HepG2 (cell line): ENCODE measurements at regions not wholly inside any gene's neighbourhood (a gene's known extent, or its start where the extent isn't known, plus 50 kb on each side); places are given as distances from the start of the nearest gene placed in this dataset.

ENCODE experiments used
- ATAC-seq: fragments of 200-7000 bp; cut with Tn5 transposase; 3 replicates; pipeline ENCODE4 v1.9.1; 2020; ENCODE audit warnings: mild to moderate bottlenecking, moderate library complexity
- BruUV-seq: library from RNA; stranded (reverse); fragments of 400-500 nt; replicated peaks from 2 replicates; lab custom pipeline; 2021; lab: Mats Ljungman, UMichigan
- CTCF ChIA-PET: fragments of 300-600 bp; formaldehyde crosslinking; extraction: SDS; loops from one replicate; lab custom pipeline; 2021; ENCODE audit warnings: low total read pairs, inconsistent platforms, low intra/inter-chr PET ratio; lab: Yijun Ruan, JAX
- POLR2A ChIA-PET: fragments of 350-600 bp; sonication (Branson Sonifier 250); formaldehyde crosslinking; loops from one replicate; lab custom pipeline; 2020; ENCODE audit warnings: antibody characterized with exemption, inconsistent platforms; lab: Yijun Ruan, JAX
- DNase-seq: peaks from one replicate; pipeline ENCODE4 v3.0.0-alpha.2; 2015; ENCODE audit warnings: low spot score
- FAIRE-seq: peaks from 3 replicates; lab custom pipeline; 2011; peaks lifted over from hg19 to GRCh38; lab: Jason Lieb, UNC
- H2AFZ ChIP-seq: one replicate; pipeline ENCODE4 v1.6.1; 2011; ENCODE audit warnings: low read length, inconsistent platforms
- H3K27ac ChIP-seq: fragments of 300-600 bp; 3 replicates; pipeline ENCODE4 v1.8.0; 2011; ENCODE audit warnings: mixed run types, mild to moderate bottlenecking, mixed read lengths, low read length, inconsistent platforms; ENCODE audit not compliant: insufficient read depth; ENCODE audit errors: extremely low read length
- H3K27me3 ChIP-seq, 2 experiments: fragments of 200-600 bp in 1 of 2; 2 replicates in 1 of 2; 3 replicates in 1 of 2; pipeline versions ENCODE4 v1.6.0 to v1.8.0; 2011; ENCODE audit warnings: low read length in 2 of 2, mild to moderate bottlenecking in 2 of 2, moderate library complexity in 2 of 2, inconsistent platforms in 1 of 2; ENCODE audit not compliant: insufficient read depth in 2 of 2, control insufficient read depth in 1 of 2
- H3K36me3 ChIP-seq, 2 experiments: fragments of 200-600 bp in 1 of 2; replicated peaks in 1 of 2; 2 replicates in 1 of 2; 3 replicates in 1 of 2; pipeline versions ENCODE4 v1.5.1 to v1.8.0; 2011; ENCODE audit warnings: low read length in 2 of 2, inconsistent platforms in 1 of 2; ENCODE audit not compliant: insufficient read depth in 2 of 2, control insufficient read depth in 1 of 2
- H3K4me1 ChIP-seq: 2 replicates; pipeline ENCODE4 v1.5.1; 2012; ENCODE audit warnings: low read length, inconsistent platforms; ENCODE audit not compliant: insufficient read depth
- H3K4me2 ChIP-seq: 2 replicates; pipeline ENCODE4 v1.6.0; 2011; ENCODE audit warnings: low read depth, low read length, inconsistent platforms
- H3K4me3 ChIP-seq, 3 experiments: fragments of 200-600 bp in 1 of 3; sonication (generic), shearing (Covaris generic) in 1 of 3; replicated peaks in 1 of 3; 2 replicates each; pipeline ENCODE4 v1.5.1; 2011 to 2016; ENCODE audit warnings: low read length in 3 of 3, inconsistent platforms in 2 of 3, low read depth in 2 of 3, mild to moderate bottlenecking in 2 of 3, control low read depth in 1 of 3, mixed read lengths in 1 of 3; ENCODE audit not compliant: insufficient read depth in 1 of 3
- H3K79me2 ChIP-seq: one replicate; pipeline ENCODE4 v1.6.1; 2011; ENCODE audit warnings: low read length, inconsistent platforms; ENCODE audit not compliant: insufficient read depth
- H3K9ac ChIP-seq: 2 replicates; pipeline ENCODE4 v1.6.0; 2011; ENCODE audit warnings: mild to moderate bottlenecking, low read depth, low read length, inconsistent platforms; ENCODE audit not compliant: insufficient read depth
- H3K9me3 ChIP-seq: 2 replicates; pipeline ENCODE4 v1.5.1; 2012; ENCODE audit warnings: mild to moderate bottlenecking, low read length
- H4K20me1 ChIP-seq: 2 replicates; pipeline ENCODE4 v1.6.0; 2011; ENCODE audit warnings: inconsistent platforms, mild to moderate bottlenecking, low read length, moderate library complexity; ENCODE audit not compliant: insufficient read depth
- CSRNP2 ChIP-seq: sonication (generic); formaldehyde crosslinking; conservative IDR thresholded peaks from 2 replicates; pipeline ENCODE4 v1.8.0; 2022; ENCODE audit warnings: low read depth, missing genetic modification reagents
- DBP ChIP-seq: sonication (generic); formaldehyde crosslinking; IDR thresholded peaks from 2 replicates; pipeline ENCODE4 v1.4.0; 2020; ENCODE audit warnings: missing genetic modification reagents; ENCODE audit errors: not compliant biosample characterization
- FOSL2 ChIP-seq: sonication (generic); formaldehyde crosslinking; IDR thresholded peaks from 2 replicates; pipeline ENCODE4 v1.4.0; 2020; ENCODE audit warnings: missing genetic modification reagents
- FOXP4 ChIP-seq: sonication (generic); formaldehyde crosslinking; IDR thresholded peaks from 2 replicates; pipeline ENCODE4 v1.4.0; 2020; ENCODE audit warnings: missing genetic modification reagents
- GTF2F1 ChIP-seq: fragments of 150-350 bp; IDR thresholded peaks from 2 replicates; pipeline ENCODE4 v1.6.1; 2014; ENCODE audit warnings: low read length
- IKZF5 ChIP-seq: IDR thresholded peaks from 2 replicates; pipeline ENCODE4 v1.6.1; 2018; ENCODE audit warnings: missing genetic modification reagents, mild to moderate bottlenecking, missing compliant biosample characterization
- KAT8 ChIP-seq: IDR thresholded peaks from 2 replicates; pipeline ENCODE4 v1.6.1; 2016; ENCODE audit warnings: missing genetic modification reagents, missing compliant biosample characterization
- KLF13 ChIP-seq: sonication (generic); formaldehyde crosslinking; IDR thresholded peaks from 2 replicates; pipeline ENCODE4 v1.4.0; 2020; ENCODE audit warnings: mild to moderate bottlenecking, missing genetic modification reagents
- LCORL ChIP-seq, 2 experiments: fragments of 450-650 bp in 1 of 2; sonication (generic) in 1 of 2; formaldehyde crosslinking in 1 of 2; IDR thresholded peaks; 2 replicates each; pipeline versions ENCODE4 v1.5.0 to v1.6.1; 2017 to 2020; ENCODE audit warnings: antibody characterized with exemption in 1 of 2, missing genetic modification reagents in 1 of 2
- NBN ChIP-seq: fragments of 450-650 bp; conservative IDR thresholded peaks from 2 replicates; pipeline ENCODE4 v1.6.1; 2017
- NFYC ChIP-seq: IDR thresholded peaks from 2 replicates; pipeline ENCODE4 v1.6.1; 2016; ENCODE audit warnings: missing genetic modification reagents, missing compliant biosample characterization
- SKI ChIP-seq: fragments of 450-650 bp; IDR thresholded peaks from one replicate; pipeline ENCODE4 v1.6.1; 2018; ENCODE audit warnings: mild to moderate bottlenecking; ENCODE audit not compliant: partially characterized antibody
- TEAD3 ChIP-seq: optimal IDR thresholded peaks from 2 replicates; pipeline ENCODE3; 2016; ENCODE audit warnings: borderline replicate concordance
- U2AF2 ChIP-seq: fragments of 200-400 bp; formaldehyde crosslinking; IDR thresholded peaks from 2 replicates; pipeline ENCODE4 v1.6.1; 2017; ENCODE audit warnings: low read depth, mild to moderate bottlenecking, low read length
- in situ Hi-C: cut with HindIII; loops from 2 replicates; pipeline ENCODE4 v1.10.0; 2017; ENCODE audit warnings: low pct_unique_long_range_greater_than_20kb; ENCODE audit not compliant: extremely low pct_ligation_motif_present
- intact Hi-C: fragments of 100-400 bp; cut with micrococcal nuclease; formaldehyde crosslinking; loops from one replicate; pipeline ENCODE4 v1.10.0; 2022; ENCODE audit not compliant: unreplicated experiment

- Histone ChIP-seq H4K20me1 (no peaks in the 10 kb centered on the region), H2AFZ (no peak overlapping the region), H3K27ac (no peak overlapping the region), H3K79me2 (no peaks in the 10 kb centered on the region), H3K36me3 (no peaks in the 10 kb centered on the region), H3K4me1 (no peaks in the 10 kb centered on the region), H3K9me3 (peaks cover 4% of the 10 kb centered on the region; the same call in 1 of the 2 replicates), H3K4me2 (no peak overlapping the region), H3K27me3 (no peaks in the 10 kb centered on the region), H3K9ac (no peak overlapping the region)
- intact Hi-C loops = no loop called here
- DNase-seq = no peak
- no peak for FAIRE-seq
- ATAC-seq = no peak
- no TSS peak for BruUV-seq
- in situ Hi-C loops = no loop called here
- CTCF ChIA-PET = no interaction called here
- TF ChIP-seq KLF13 (CRISPR knock-in tag) = no peak
- TF ChIP-seq TEAD3 = no peak
- TF ChIP-seq FOXP4 (CRISPR knock-in tag) = no peak
- no peak for TF ChIP-seq CSRNP2 (CRISPR knock-in tag)
- no peak for TF ChIP-seq U2AF2
- no peak for TF ChIP-seq NBN
- TF ChIP-seq NFYC (CRISPR knock-in tag) = no peak
- no peak for TF ChIP-seq FOSL2 (CRISPR knock-in tag)
- no peak for TF ChIP-seq KAT8 (CRISPR knock-in tag)
- no peak for TF ChIP-seq GTF2F1
- TF ChIP-seq LCORL (IDR thresholded peaks at IDR 0.05) = no peak
- no peak for TF ChIP-seq LCORL (CRISPR knock-in tag; IDR thresholded peaks at IDR 0.05)
- no peak for TF ChIP-seq SKI
- TF ChIP-seq DBP (CRISPR knock-in tag) = no peak
- TF ChIP-seq IKZF5 (CRISPR knock-in tag) = no peak
- TF ChIP-seq, all 625 proteins: peak for 0
- H3K4me3 ChIP-seq = no peak overlapping the region
- POLR2A ChIA-PET = no interaction called here
These were observed 264.8 kb upstream of the RND3 start for GRCh38 chr2:150752229-150752628.
